ENCODE measurements at regions not wholly inside any gene's neighbourhood (a gene's known extent, or its start where the extent isn't known, plus 50 kb on each side); places are given as distances from the start of the nearest gene placed in this dataset.

DNA sequence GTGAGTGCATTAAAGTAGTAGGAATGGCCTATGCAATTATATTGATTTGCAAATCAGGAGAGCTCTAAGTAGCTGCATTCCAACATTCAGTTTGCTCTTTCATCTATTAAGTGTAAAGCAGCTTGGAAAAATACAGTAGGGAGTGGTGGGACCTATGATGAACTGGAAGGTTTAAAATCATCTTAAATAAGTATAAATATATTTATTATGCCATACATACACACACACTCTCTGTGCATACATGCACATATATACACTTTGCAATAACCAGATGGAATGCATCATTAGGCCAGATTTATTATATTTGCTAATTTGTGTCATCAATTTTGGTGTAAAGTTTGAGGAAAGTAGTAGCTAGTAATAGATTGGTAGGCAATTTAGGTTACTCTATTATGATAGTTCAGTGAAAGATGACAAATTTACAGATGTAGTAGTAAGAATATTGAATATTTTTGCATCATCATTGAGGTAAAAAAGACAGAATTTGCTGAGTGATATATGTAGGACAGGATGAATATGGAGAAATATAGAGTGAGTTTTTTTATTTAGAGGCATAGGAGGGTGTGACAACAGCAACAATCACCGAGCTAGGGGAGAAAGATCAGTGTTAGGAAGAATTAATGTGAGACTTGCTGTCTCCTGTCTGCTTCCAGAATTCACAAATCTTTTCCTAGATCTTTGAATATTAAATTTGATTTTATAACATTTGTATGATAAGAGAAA lies 961.0 kb upstream of the CDH2 start:
- H3K4me1 ChIP-seq (ENCODE audit: control insufficient read depth, low read length), result no peaks in the 10 kb centered on the region
- TF ChIP-seq EZH2phosphoT487 (IDR thresholded peaks at IDR 0.05; ENCODE audit: borderline replicate concordance, low read length), result no peak
- TF ChIP-seq, protein P1, sequence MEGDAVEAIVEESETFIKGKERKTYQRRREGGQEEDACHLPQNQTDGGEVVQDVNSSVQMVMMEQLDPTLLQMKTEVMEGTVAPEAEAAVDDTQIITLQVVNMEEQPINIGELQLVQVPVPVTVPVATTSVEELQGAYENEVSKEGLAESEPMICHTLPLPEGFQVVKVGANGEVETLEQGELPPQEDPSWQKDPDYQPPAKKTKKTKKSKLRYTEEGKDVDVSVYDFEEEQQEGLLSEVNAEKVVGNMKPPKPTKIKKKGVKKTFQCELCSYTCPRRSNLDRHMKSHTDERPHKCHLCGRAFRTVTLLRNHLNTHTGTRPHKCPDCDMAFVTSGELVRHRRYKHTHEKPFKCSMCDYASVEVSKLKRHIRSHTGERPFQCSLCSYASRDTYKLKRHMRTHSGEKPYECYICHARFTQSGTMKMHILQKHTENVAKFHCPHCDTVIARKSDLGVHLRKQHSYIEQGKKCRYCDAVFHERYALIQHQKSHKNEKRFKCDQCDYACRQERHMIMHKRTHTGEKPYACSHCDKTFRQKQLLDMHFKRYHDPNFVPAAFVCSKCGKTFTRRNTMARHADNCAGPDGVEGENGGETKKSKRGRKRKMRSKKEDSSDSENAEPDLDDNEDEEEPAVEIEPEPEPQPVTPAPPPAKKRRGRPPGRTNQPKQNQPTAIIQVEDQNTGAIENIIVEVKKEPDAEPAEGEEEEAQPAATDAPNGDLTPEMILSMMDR (IDR thresholded peaks at IDR 0.05; ENCODE audit: low read depth, low read length, poor library complexity, severe bottlenecking), result no peak
- no peaks in the 10 kb centered on the region for H3K27me3 ChIP-seq (ENCODE audit: control insufficient read depth, low read length)

DNA sequence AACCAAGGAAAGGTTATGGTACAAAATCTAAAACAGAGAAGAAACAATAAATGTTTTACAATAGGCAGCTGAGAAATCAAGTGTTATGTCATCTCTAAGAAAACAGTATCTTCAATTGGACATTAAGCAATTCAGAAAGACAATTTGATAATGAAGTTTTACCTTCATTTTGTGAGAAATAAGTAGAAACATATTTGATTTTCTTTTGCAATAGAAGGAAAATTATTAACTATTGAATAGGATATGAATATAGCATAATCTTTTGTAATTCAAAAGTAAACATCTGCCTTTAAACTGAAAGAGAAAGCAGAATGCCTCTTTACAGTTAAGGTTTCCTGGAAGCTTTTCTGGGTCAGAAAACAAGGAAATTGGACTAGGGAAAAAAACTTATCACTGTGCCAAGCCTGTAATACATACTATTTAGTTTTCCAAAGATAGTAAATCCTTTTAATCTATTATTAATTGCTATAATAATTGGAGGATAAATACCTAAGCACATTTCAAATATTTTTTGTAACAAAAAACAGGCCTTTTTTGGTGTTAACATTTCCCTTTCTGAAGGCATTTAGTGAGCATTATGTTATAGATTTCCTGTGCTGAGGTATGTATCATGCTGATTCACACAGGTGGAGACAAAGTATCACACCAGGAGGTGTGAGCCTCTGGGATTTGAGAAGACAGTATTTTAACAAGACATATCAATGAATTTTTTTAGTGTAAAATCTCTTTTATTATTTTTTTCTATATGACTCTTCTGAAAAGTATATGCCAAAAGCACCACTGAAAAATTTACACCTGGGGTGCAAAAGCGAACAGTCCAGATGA lies 947.0 kb upstream of the CDH2 start:
- no peaks in the 10 kb centered on the region for H3K79me2 ChIP-seq (ENCODE audit: control insufficient read depth, low read length)
- TF ChIP-seq, protein P1 (IDR thresholded peaks at IDR 0.05; ENCODE audit: low read depth, low read length, poor library complexity, severe bottlenecking), result no peak
- no peak for TF ChIP-seq EZH2phosphoT487 (IDR thresholded peaks at IDR 0.05; ENCODE audit: borderline replicate concordance, low read length)
- no peak overlapping the region for H3K4me2 ChIP-seq (ENCODE audit: low read length)
- no peaks in the 10 kb centered on the region for H4K20me1 ChIP-seq (ENCODE audit: control insufficient read depth, insufficient read depth, low read depth, low read length)
- H3K27me3 ChIP-seq (ENCODE audit: control insufficient read depth, low read length), result no peaks in the 10 kb centered on the region
- H3K9me2 ChIP-seq (replicated peaks; ENCODE audit: control insufficient read depth, low read length), result no peaks in the 10 kb centered on the region
- no peaks in the 10 kb centered on the region for H3K9me3 ChIP-seq (ENCODE audit: control insufficient read depth, insufficient read depth, low read length)
- H3K4me1 ChIP-seq (ENCODE audit: control insufficient read depth, low read length), result no peaks in the 10 kb centered on the region
- no peaks in the 10 kb centered on the region for H3F3A ChIP-seq (ENCODE audit: control insufficient read depth, insufficient read depth)
- H3K27ac ChIP-seq (ENCODE audit: low read depth, low read length), result no peak overlapping the region
- H3K36me3 ChIP-seq (ENCODE audit: control insufficient read depth, low read length), result no peaks in the 10 kb centered on the region
- H3K4me3 ChIP-seq (ENCODE audit: low read length), result no peak overlapping the region

More for the DNA sequence above, 961.0 kb upstream of the CDH2 start:
- Histone ChIP-seq H4K20me1 (ENCODE audit: control insufficient read depth, insufficient read depth, low read depth, low read length) (no peaks in the 10 kb centered on the region), H3K9me2 (replicated peaks; ENCODE audit: control insufficient read depth, low read length) (no peaks in the 10 kb centered on the region), H3F3A (ENCODE audit: control insufficient read depth, insufficient read depth) (no peaks in the 10 kb centered on the region), H3K9me3 (ENCODE audit: control insufficient read depth, insufficient read depth, low read length) (no peaks in the 10 kb centered on the region), H3K27ac (ENCODE audit: low read depth, low read length) (no peak overlapping the region), H3K36me3 (ENCODE audit: control insufficient read depth, low read length) (no peaks in the 10 kb centered on the region), H3K4me2 (ENCODE audit: low read length) (no peak overlapping the region), H3K4me3 (ENCODE audit: low read length) (no peak overlapping the region), H3K79me2 (ENCODE audit: control insufficient read depth, low read length) (no peaks in the 10 kb centered on the region)

DNA sequence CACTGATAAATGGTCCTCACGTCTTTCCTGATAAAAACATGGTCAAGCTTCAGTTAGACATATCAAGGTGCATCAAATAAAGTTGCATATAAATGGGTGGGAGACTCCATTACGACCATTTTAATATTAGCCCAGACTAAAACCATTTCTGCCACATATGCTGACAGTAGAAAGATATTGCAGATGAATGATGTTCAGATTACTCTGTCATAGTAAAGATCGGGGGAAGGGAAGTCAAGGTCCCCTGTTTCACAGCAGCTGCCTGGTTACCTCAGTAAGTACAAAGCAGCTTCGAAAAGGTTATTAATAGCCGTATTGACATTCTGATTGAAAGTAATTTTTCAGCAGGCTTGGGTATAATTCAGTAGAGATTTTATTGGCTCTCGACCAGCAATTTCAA lies 927.7 kb upstream of the CDH2 start:
- Histone ChIP-seq H3K79me2 (ENCODE audit: control insufficient read depth, low read length) (no peaks in the 10 kb centered on the region), H4K20me1 (ENCODE audit: control insufficient read depth, insufficient read depth, low read depth, low read length) (no peaks in the 10 kb centered on the region), H3K4me2 (ENCODE audit: low read length) (no peak overlapping the region), H3F3A (ENCODE audit: control insufficient read depth, insufficient read depth) (no peaks in the 10 kb centered on the region), H3K4me1 (ENCODE audit: control insufficient read depth, low read length) (peaks cover 4% of the 10 kb centered on the region; the same call in 1 of the 2 replicates), H3K9me3 (ENCODE audit: control insufficient read depth, insufficient read depth, low read length) (no peaks in the 10 kb centered on the region), H3K4me3 (ENCODE audit: low read length) (no peak overlapping the region), H3K9me2 (replicated peaks; ENCODE audit: control insufficient read depth, low read length) (no peaks in the 10 kb centered on the region), H3K36me3 (ENCODE audit: control insufficient read depth, low read length) (no peaks in the 10 kb centered on the region), H3K27ac (ENCODE audit: low read depth, low read length) (no peak overlapping the region), H3K27me3 (ENCODE audit: control insufficient read depth, low read length) (no peaks in the 10 kb centered on the region)
- TF ChIP-seq, protein P1 (IDR thresholded peaks at IDR 0.05; ENCODE audit: low read depth, low read length, poor library complexity, severe bottlenecking), result no peak
- TF ChIP-seq EZH2phosphoT487 (IDR thresholded peaks at IDR 0.05; ENCODE audit: borderline replicate concordance, low read length), result no peak

Measured in DOHH2 (cell line).